Central memory CD8-positive, alpha-beta T cell (primary cell): ENCODE measurements at regions not wholly inside any gene's neighbourhood (a gene's known extent, or its start where the extent isn't known, plus 50 kb on each side); places are given as distances from the start of the nearest gene placed in this dataset.

Experiments used
- ATAC-seq: fragments of 150-1000 bp; cut with Tn5 transposase; replicated peaks from 2 replicates; pipeline ENCODE4 v1.10.0; 2022; ENCODE audit warnings: mild to moderate bottlenecking, moderate FRiP score, moderate number of reproducible peaks; ENCODE audit not compliant: poor library complexity, severe bottlenecking; ENCODE audit errors: extremely low read depth
- DNase-seq, 2 donors: peaks; one replicate each; pipeline ENCODE4 v3.0.0; 2021; ENCODE audit warnings: low spot score in 2 of 2
- H3K27ac Mint-ChIP-seq: one replicate; pipeline ENCODE4 v1.8.0; 2022; ENCODE audit warnings: low read depth, mild to moderate bottlenecking, moderate library complexity, mixed read lengths
- H3K27me3 Mint-ChIP-seq: one replicate; pipeline ENCODE4 v1.8.0; 2022; ENCODE audit warnings: mixed read lengths
- H3K36me3 Mint-ChIP-seq: one replicate; pipeline ENCODE4 v1.8.0; 2022; ENCODE audit warnings: mild to moderate bottlenecking, moderate library complexity, mixed read lengths; ENCODE audit not compliant: insufficient read depth
- H3K4me1 Mint-ChIP-seq: one replicate; pipeline ENCODE4 v1.8.0; 2022; ENCODE audit warnings: mixed read lengths
- H3K4me3 Mint-ChIP-seq: one replicate; pipeline ENCODE4 v1.8.0; 2022; ENCODE audit warnings: mild to moderate bottlenecking, moderate library complexity, mixed read lengths
- H3K9me3 Mint-ChIP-seq: one replicate; pipeline ENCODE4 v1.8.0; 2022; ENCODE audit warnings: mixed read lengths

GRCh38 chr11:76269661-76270261 lies 63.5 kb upstream of the WNT11 start:
- no peaks in the 10 kb centered on the region for H3K4me1 Mint-ChIP-seq

GRCh38 chr11:76269247-76269646 lies 62.9 kb upstream of the WNT11 start:
- no peak for ATAC-seq
- Mint-ChIP-seq H3K4me1 (no peaks in the 10 kb centered on the region), H3K36me3 (no peaks in the 10 kb centered on the region), H3K27me3 (no peaks in the 10 kb centered on the region), H3K9me3 (no peaks in the 10 kb centered on the region), H3K27ac (no peak overlapping the region), H3K4me3 (no peak overlapping the region)
- no peak for DNase-seq

More at GRCh38 chr11:76269661-76270261, 63.5 kb upstream of the WNT11 start:
- Mint-ChIP-seq H3K4me3 (no peak overlapping the region), H3K27me3 (no peaks in the 10 kb centered on the region), H3K9me3 (no peaks in the 10 kb centered on the region), H3K27ac (no peak overlapping the region), H3K36me3 (no peaks in the 10 kb centered on the region)
- no peak for DNase-seq
- ATAC-seq, result no peak

- no peaks in the 10 kb centered on the region for H3K9me3 Mint-ChIP-seq
- ATAC-seq, result no peak
- H3K4me1 Mint-ChIP-seq, result no peaks in the 10 kb centered on the region
- H3K36me3 Mint-ChIP-seq, result no peaks in the 10 kb centered on the region
- H3K27me3 Mint-ChIP-seq, result no peaks in the 10 kb centered on the region
- H3K27ac Mint-ChIP-seq, result no peak overlapping the region
- H3K4me3 Mint-ChIP-seq, result no peak overlapping the region
- DNase-seq, result no peak
These were observed 62.2 kb upstream of the WNT11 start for GRCh38 chr11:76268498-76268897.

- DNase-seq, result no peak
- ATAC-seq, result no peak
- Mint-ChIP-seq H3K27me3 (no peaks in the 10 kb centered on the region), H3K9me3 (no peaks in the 10 kb centered on the region), H3K27ac (no peak overlapping the region), H3K4me3 (no peak overlapping the region), H3K4me1 (no peaks in the 10 kb centered on the region), H3K36me3 (no peaks in the 10 kb centered on the region)
These were observed 61.3 kb upstream of the WNT11 start for GRCh38 chr11:76267556-76267955.

- DNase-seq, result no peak
- Mint-ChIP-seq H3K4me3 (no peak overlapping the region), H3K36me3 (no peaks in the 10 kb centered on the region), H3K27ac (no peak overlapping the region), H3K27me3 (no peaks in the 10 kb centered on the region), H3K4me1 (no peaks in the 10 kb centered on the region), H3K9me3 (no peaks in the 10 kb centered on the region)
- no peak for ATAC-seq
These were observed 60.2 kb upstream of the WNT11 start for GRCh38 chr11:76266286-76267100.

GRCh38 chr11:76265771-76266241 lies 59.5 kb upstream of the WNT11 start:
- Mint-ChIP-seq H3K27me3 (no peaks in the 10 kb centered on the region), H3K4me1 (no peaks in the 10 kb centered on the region), H3K9me3 (no peaks in the 10 kb centered on the region), H3K4me3 (no peak overlapping the region), H3K36me3 (no peaks in the 10 kb centered on the region), H3K27ac (no peak overlapping the region)
- no peak for ATAC-seq
- DNase-seq, result no peak

GRCh38 chr11:76263657-76264056 lies 57.4 kb upstream of the WNT11 start:
- Mint-ChIP-seq H3K4me3 (no peak overlapping the region), H3K36me3 (no peaks in the 10 kb centered on the region), H3K4me1 (no peaks in the 10 kb centered on the region), H3K9me3 (no peaks in the 10 kb centered on the region), H3K27me3 (no peaks in the 10 kb centered on the region), H3K27ac (no peak overlapping the region)
- ATAC-seq, result no peak
- no peak for DNase-seq

GRCh38 chr11:76263166-76263565 lies 56.9 kb upstream of the WNT11 start:
- ATAC-seq (no peak), DNase-seq (no peak)
- H3K27me3 Mint-ChIP-seq, result no peaks in the 10 kb centered on the region
- no peak overlapping the region for H3K27ac Mint-ChIP-seq
- no peaks in the 10 kb centered on the region for H3K9me3 Mint-ChIP-seq
- H3K4me3 Mint-ChIP-seq, result no peak overlapping the region
- no peaks in the 10 kb centered on the region for H3K4me1 Mint-ChIP-seq
- no peaks in the 10 kb centered on the region for H3K36me3 Mint-ChIP-seq

- no peak for ATAC-seq
- Mint-ChIP-seq H3K4me1 (no peaks in the 10 kb centered on the region), H3K27ac (no peak overlapping the region), H3K36me3 (peaks cover under 1% of the 10 kb centered on the region), H3K9me3 (no peaks in the 10 kb centered on the region), H3K4me3 (no peak overlapping the region), H3K27me3 (no peaks in the 10 kb centered on the region)
- no peak for DNase-seq
These were observed 54.1 kb upstream of the WNT11 start for GRCh38 chr11:76260296-76260925.

GRCh38 chr11:76259299-76259908 lies 53.1 kb upstream of the WNT11 start:
- DNase-seq (no peak), ATAC-seq (no peak)
- Mint-ChIP-seq H3K27me3 (no peaks in the 10 kb centered on the region), H3K36me3 (peaks cover 4% of the 10 kb centered on the region), H3K4me1 (no peaks in the 10 kb centered on the region), H3K27ac (no peak overlapping the region), H3K9me3 (no peaks in the 10 kb centered on the region), H3K4me3 (no peak overlapping the region)

- H3K9me3 Mint-ChIP-seq, result no peaks in the 10 kb centered on the region
- DNase-seq (no peak), ATAC-seq (no peak)
- H3K4me3 Mint-ChIP-seq, result no peak overlapping the region
- no peaks in the 10 kb centered on the region for H3K4me1 Mint-ChIP-seq
- H3K27ac Mint-ChIP-seq, result no peak overlapping the region
- peaks cover 21% of the 10 kb centered on the region for H3K27me3 Mint-ChIP-seq
- peaks cover 4% of the 10 kb centered on the region for H3K36me3 Mint-ChIP-seq
These were observed 50.9 kb upstream of the WNT11 start for GRCh38 chr11:76257074-76257719.

- peaks cover 4% of the 10 kb centered on the region for H3K36me3 Mint-ChIP-seq
These were observed 50.1 kb upstream of the WNT11 start for GRCh38 chr11:76256448-76256847.

More at GRCh38 chr11:76256448-76256847, 50.1 kb upstream of the WNT11 start:
- Mint-ChIP-seq H3K9me3 (no peaks in the 10 kb centered on the region), H3K4me3 (no peak overlapping the region), H3K4me1 (no peaks in the 10 kb centered on the region), H3K27me3 (peaks cover 28% of the 10 kb centered on the region), H3K27ac (no peak overlapping the region)
- no peak for ATAC-seq
- DNase-seq, result no peak
